ENCODE measurements at regions not wholly inside any gene's neighbourhood (a gene's known extent, or its start where the extent isn't known, plus 50 kb on each side); places are given as distances from the start of the nearest gene placed in this dataset.

GRCh38 chr11:32267679-32268187 lies 167.6 kb downstream of the WT1 start:
- no peak for DNase-seq

- DNase-seq: no peak
Observed at GRCh38 chr11:32273931-32274330, 161.4 kb downstream of the WT1 start.

GRCh38 chr11:32279672-32280071 lies 155.7 kb downstream of the WT1 start:
- DNase-seq: no peak

GRCh38 chr11:32280339-32280738 lies 155.0 kb downstream of the WT1 start:
- no peak for DNase-seq

GRCh38 chr11:32288276-32288675 lies 147.1 kb downstream of the WT1 start:
- no peak for DNase-seq

GRCh38 chr11:32289701-32290100 lies 145.6 kb downstream of the WT1 start:
- DNase-seq: no peak

- DNase-seq: no peak
Observed at GRCh38 chr11:32290783-32291182, 144.6 kb downstream of the WT1 start.

- DNase-seq: no peak
Observed at GRCh38 chr11:32297611-32298011, 137.7 kb downstream of the WT1 start.

- no peak for DNase-seq
Observed at GRCh38 chr11:32302826-32303225, 132.5 kb downstream of the WT1 start.

- DNase-seq: no peak
Observed at GRCh38 chr11:32304521-32304920, 130.8 kb downstream of the WT1 start.

GRCh38 chr11:32305460-32305859 lies 129.9 kb downstream of the WT1 start:
- DNase-seq: no peak

- DNase-seq: no peak
Observed at GRCh38 chr11:32307471-32307870, 127.9 kb downstream of the WT1 start.

GRCh38 chr11:32307913-32308312 lies 127.4 kb downstream of the WT1 start:
- DNase-seq: no peak

GRCh38 chr11:32309530-32310213 lies 125.7 kb downstream of the WT1 start:
- DNase-seq: no peak

GRCh38 chr11:32310214-32310601 lies 125.1 kb downstream of the WT1 start:
- DNase-seq: no peak

- DNase-seq: no peak
Observed at GRCh38 chr11:32311346-32312065, 123.8 kb downstream of the WT1 start.

- no peak for DNase-seq
Observed at GRCh38 chr11:32312206-32312817, 123.0 kb downstream of the WT1 start.

- no peak for DNase-seq
Observed at GRCh38 chr11:32312865-32313403, 122.4 kb downstream of the WT1 start.

GRCh38 chr11:32313477-32313876 lies 121.9 kb downstream of the WT1 start:
- DNase-seq: no peak

- no peak for DNase-seq
Observed at GRCh38 chr11:32315121-32315520, 120.2 kb downstream of the WT1 start.

GRCh38 chr11:32316232-32316631 lies 119.1 kb downstream of the WT1 start:
- DNase-seq: no peak

GRCh38 chr11:32316858-32317642 lies 118.3 kb downstream of the WT1 start:
- no peak for DNase-seq

GRCh38 chr11:32317643-32318042 lies 117.7 kb downstream of the WT1 start:
- DNase-seq: no peak

Data from hindlimb muscle (tissue), 1 donor.